ENCODE measurements at regions not wholly inside any gene's neighbourhood (a gene's known extent, or its start where the extent isn't known, plus 50 kb on each side); places are given as distances from the start of the nearest gene placed in this dataset.

- peak; percentile 90 to 91 for ATAC-seq
These were observed 50.0 kb upstream of the SLC19A1 start for GRCh38 chr21:45592208-45592619.

- no peak for ATAC-seq
These were observed 50.4 kb upstream of the SLC19A1 start for GRCh38 chr21:45592626-45593134.

GRCh38 chr21:45593162-45594022 is 50.1 kb upstream of the PCBP3 start:
- ATAC-seq: no peak
